ENCODE measurements at regions not wholly inside any gene's neighbourhood (a gene's known extent, or its start where the extent isn't known, plus 50 kb on each side); places are given as distances from the start of the nearest gene placed in this dataset.

DNA sequence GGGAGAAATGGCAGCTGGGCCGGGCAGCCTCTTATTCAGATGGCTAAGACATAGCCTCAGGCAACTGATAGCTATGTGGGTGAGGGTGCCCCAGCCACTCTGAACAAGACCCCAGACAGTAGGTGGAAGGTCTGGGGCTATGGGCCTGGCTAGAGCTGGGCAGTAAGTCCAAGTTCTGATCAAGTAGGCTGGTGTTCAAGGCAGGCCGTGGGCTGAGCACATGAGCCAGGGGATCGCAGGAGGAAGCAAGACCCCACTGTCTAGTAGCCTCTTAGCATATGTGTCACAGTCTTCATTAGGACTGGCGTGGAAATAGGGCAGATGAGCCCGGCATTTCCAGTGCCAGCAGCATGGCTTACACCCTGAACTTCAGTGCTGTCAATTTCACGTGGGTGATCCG, 192.1 kb downstream of the ADAMTS15 start:
- TF ChIP-seq, protein P1, sequence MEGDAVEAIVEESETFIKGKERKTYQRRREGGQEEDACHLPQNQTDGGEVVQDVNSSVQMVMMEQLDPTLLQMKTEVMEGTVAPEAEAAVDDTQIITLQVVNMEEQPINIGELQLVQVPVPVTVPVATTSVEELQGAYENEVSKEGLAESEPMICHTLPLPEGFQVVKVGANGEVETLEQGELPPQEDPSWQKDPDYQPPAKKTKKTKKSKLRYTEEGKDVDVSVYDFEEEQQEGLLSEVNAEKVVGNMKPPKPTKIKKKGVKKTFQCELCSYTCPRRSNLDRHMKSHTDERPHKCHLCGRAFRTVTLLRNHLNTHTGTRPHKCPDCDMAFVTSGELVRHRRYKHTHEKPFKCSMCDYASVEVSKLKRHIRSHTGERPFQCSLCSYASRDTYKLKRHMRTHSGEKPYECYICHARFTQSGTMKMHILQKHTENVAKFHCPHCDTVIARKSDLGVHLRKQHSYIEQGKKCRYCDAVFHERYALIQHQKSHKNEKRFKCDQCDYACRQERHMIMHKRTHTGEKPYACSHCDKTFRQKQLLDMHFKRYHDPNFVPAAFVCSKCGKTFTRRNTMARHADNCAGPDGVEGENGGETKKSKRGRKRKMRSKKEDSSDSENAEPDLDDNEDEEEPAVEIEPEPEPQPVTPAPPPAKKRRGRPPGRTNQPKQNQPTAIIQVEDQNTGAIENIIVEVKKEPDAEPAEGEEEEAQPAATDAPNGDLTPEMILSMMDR (IDR thresholded peaks at IDR 0.05; ENCODE audit: insufficient read depth, low read depth, low read length): no peak
- DNase-seq (ENCODE audit: low read depth): no peak
- no peak overlapping the region for H3K4me3 ChIP-seq (ENCODE audit: low read depth, low read length)

DNA sequence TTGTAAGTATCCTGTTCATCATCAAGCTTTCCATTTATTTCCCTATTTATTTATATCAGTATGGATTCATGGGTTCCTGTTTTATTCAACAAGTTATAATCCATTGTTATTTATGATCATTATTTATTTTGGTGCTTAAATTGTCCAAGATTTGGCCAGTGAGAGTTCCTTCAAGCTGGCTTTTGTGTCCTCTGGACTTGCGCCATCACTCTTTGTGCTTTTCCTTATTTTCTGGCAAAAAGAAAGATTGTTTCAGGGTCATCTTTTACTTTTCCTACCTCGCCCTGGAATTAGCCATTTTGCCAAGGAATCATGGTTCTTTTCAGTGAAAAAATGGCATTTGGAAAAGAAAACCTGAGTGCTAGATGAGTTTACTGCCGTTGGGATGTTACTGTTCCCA, 193.4 kb downstream of the ADAMTS15 start:
- DNase-seq (ENCODE audit: low read depth): no peak
- TF ChIP-seq, protein P1 (IDR thresholded peaks at IDR 0.05; ENCODE audit: insufficient read depth, low read depth, low read length): no peak
- H3K4me3 ChIP-seq (ENCODE audit: low read depth, low read length): no peak overlapping the region

DNA sequence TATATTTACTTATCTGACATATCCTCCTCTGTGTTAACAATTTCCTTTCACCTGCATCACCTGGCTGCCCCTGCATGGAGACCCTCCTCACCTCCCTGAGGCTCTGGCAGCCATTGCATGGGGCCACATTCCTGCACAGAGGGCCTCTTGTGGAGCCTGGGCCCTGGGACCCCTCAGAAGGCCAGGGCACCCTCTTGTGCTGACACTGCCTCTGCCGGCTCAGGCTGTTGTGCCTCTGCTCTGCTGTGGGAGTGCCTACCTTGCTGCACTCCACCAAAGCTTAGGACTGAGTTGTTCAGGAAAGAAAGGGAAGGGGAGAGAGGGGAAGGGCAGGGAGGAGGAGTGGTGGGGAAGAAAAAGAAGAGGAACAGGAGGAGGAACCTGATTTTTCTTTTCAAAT, 194.5 kb downstream of the ADAMTS15 start:
- no peak overlapping the region for H3K4me3 ChIP-seq (ENCODE audit: low read depth, low read length)
- TF ChIP-seq, protein P1 (IDR thresholded peaks at IDR 0.05; ENCODE audit: insufficient read depth, low read depth, low read length): no peak
- DNase-seq (ENCODE audit: low read depth): no peak

DNA sequence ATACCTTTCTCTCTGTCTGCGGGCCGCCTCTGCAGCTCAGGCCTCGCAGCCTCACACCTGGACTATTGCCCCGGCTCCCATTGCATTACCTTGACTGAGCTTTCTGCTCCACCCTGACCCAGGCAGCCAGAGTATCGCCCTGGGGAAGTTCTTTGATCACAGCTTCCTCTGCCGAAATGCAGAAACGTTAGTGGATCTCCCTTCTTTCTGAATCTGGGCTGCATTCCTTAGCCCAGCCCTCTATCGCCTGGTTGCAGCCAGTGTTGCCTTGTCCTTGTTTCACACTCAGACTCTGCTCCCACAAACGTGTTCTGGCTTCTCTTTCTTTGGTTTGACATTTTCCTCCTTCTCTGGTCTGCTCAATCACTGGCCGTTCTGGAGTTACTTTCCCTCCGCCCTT, 195.7 kb downstream of the ADAMTS15 start:
- TF ChIP-seq, protein P1 (IDR thresholded peaks at IDR 0.05; ENCODE audit: insufficient read depth, low read depth, low read length): no peak

DNA sequence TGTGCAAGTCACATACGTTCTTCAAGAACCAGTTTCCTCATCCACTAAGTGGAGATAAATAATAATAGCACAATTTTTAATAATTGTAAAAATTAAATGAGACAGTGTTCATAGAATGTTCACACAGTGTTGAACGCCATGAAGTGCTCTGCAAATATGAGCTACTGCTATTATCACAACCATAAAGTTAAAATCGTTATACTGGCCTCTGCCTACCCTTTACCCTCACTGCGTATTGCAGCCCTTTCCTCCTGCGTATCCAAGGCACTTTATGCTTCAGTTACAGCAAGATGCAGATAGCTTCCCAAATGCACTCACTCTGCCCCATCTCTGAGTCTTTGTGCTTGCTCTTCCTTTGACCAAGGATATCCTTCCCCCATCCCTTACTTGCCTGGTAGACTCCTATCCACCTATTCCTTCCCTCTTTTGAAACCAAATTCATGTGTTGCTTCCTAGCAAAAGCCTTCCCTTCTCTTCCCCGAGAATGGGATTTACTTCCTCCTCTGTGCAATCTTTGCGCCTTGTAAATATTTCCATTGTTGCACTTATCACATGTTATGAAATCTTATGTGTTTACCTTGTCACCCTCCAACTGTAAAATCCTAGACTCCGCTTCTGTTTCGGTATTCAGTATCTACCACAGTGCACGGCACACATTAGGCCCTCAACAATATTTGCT, 196.9 kb downstream of the ADAMTS15 start:
- H3K4me3 ChIP-seq (ENCODE audit: low read depth, low read length): no peak overlapping the region
- DNase-seq (ENCODE audit: low read depth): no peak
- TF ChIP-seq, protein P1 (IDR thresholded peaks at IDR 0.05; ENCODE audit: insufficient read depth, low read depth, low read length): no peak

More for the DNA sequence above, 195.7 kb downstream of the ADAMTS15 start:
- H3K4me3 ChIP-seq (ENCODE audit: low read depth, low read length): no peak overlapping the region
- DNase-seq (ENCODE audit: low read depth): no peak

DNA sequence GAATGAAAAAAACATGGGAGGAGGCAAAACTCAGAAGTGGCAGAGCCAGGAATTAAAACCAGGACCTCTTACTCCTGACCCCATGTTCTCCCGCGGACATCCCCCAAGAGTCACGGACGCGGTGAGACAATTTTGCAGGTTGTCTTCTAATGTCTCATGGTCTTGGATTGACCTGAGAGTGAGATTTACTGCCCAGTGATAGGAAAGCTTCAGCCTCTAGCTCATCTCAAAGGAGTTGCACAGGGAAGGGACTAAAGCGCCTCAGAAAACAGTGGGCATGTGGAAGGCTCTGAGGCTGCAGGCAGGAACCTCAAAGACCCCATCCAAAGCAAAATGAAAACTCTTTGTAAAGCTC, 197.4 kb downstream of the ADAMTS15 start:
- DNase-seq (ENCODE audit: low read depth): no peak
- TF ChIP-seq, protein P1 (IDR thresholded peaks at IDR 0.05; ENCODE audit: insufficient read depth, low read depth, low read length): no peak
- no peak overlapping the region for H3K4me3 ChIP-seq (ENCODE audit: low read depth, low read length)

DNA sequence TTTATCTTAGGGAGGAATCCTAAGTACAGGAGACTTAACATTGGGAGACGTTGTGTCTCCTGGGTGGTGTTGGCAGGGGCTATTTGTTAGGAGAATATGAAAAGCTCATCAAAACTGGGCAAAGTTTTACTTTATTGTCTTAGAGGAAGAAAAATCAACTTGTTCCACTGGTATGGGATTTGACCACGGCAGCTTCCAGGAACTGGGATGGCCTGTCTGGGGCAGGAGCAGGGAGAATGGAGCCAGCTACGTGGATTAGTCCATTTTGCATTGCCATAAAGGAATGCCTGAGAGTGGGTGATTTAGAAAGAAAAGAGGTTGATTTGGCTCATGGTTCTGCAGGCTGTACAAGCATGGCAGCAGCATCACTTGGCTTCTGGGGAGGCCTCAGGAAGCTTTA, 198.4 kb downstream of the ADAMTS15 start:
- H3K4me3 ChIP-seq (ENCODE audit: low read depth, low read length): no peak overlapping the region
- no peak for DNase-seq (ENCODE audit: low read depth)
- TF ChIP-seq, protein P1 (IDR thresholded peaks at IDR 0.05; ENCODE audit: insufficient read depth, low read depth, low read length): no peak
